Natural killer cell (primary cell): ENCODE measurements at regions not wholly inside any gene's neighbourhood (a gene's known extent, or its start where the extent isn't known, plus 50 kb on each side); places are given as distances from the start of the nearest gene placed in this dataset.

Experiments
- ATAC-seq, 3 donors: fragments of 150-1000 bp in 2 of 3; fragments of 200-7000 bp in 1 of 3; cut with Tn5 transposase; 1 replicate in 1 of 3; 2 replicates in 2 of 3; pipeline ENCODE4 v1.10.0; 2021; ENCODE audit warnings: mild to moderate bottlenecking in 2 of 3, moderate library complexity in 2 of 3
- DNase-seq, 2 donors: peaks; one replicate each; pipeline versions ENCODE4 v3.0.0 to v3.0.0-alpha.2; 2013 to 2021; ENCODE audit warnings: mixed read lengths in 1 of 2
- H3K27ac ChIP-seq: one replicate; pipeline ENCODE4 v1.5.1; 2013; ENCODE audit warnings: mild to moderate bottlenecking, low read length
- H3K27me3 ChIP-seq: one replicate; pipeline ENCODE4 v1.6.1; 2013; ENCODE audit warnings: low read length; ENCODE audit not compliant: control insufficient read depth, insufficient read depth
- H3K36me3 ChIP-seq: one replicate; pipeline ENCODE4 v1.6.1; 2013; ENCODE audit warnings: low read length; ENCODE audit not compliant: control insufficient read depth, insufficient read depth
- H3K4me1 ChIP-seq: one replicate; pipeline ENCODE4 v1.6.1; 2013; ENCODE audit warnings: low read length; ENCODE audit not compliant: control insufficient read depth, insufficient read depth
- H3K4me3 ChIP-seq: one replicate; pipeline ENCODE4 v1.5.1; 2013; ENCODE audit warnings: low read length
- H3K9me3 ChIP-seq: one replicate; pipeline ENCODE4 v1.6.1; 2013; ENCODE audit warnings: low read length; ENCODE audit not compliant: control insufficient read depth, insufficient read depth
- H3K27ac Mint-ChIP-seq, 2 donors: one replicate each; pipeline ENCODE4 v1.8.0; 2022; ENCODE audit warnings: mild to moderate bottlenecking in 2 of 2, mixed read lengths in 2 of 2, moderate library complexity in 1 of 2
- H3K27me3 Mint-ChIP-seq, 2 donors: one replicate each; pipeline ENCODE4 v1.8.0; 2022; ENCODE audit warnings: low read depth in 2 of 2, mixed read lengths in 2 of 2
- H3K36me3 Mint-ChIP-seq: one replicate; pipeline ENCODE4 v1.8.0; 2022; ENCODE audit warnings: mixed read lengths
- H3K4me1 Mint-ChIP-seq, 2 donors: one replicate each; pipeline ENCODE4 v1.8.0; 2022; ENCODE audit warnings: mixed read lengths in 2 of 2
- H3K4me3 Mint-ChIP-seq: one replicate; pipeline ENCODE4 v1.8.0; 2022; ENCODE audit warnings: mild to moderate bottlenecking, moderate library complexity, mixed read lengths
- H3K9me3 Mint-ChIP-seq, 2 donors: one replicate each; pipeline ENCODE4 v1.8.0; 2022; ENCODE audit warnings: mixed read lengths in 2 of 2
- WGBS: methylation state at CpG from one replicate; pipeline ENCODE4 v1.1.7; 2013; ENCODE audit warnings: missing lambda C conversion rate; ENCODE audit not compliant: insufficient coverage; 5-methylcytosine and 5-hydroxymethylcytosine counted together
- intact Hi-C: fragments of 100-400 bp; cut with micrococcal nuclease; formaldehyde crosslinking; loops from one replicate; pipeline ENCODE4 v1.14.2; 2022
- TF ChIP-seq, protein P1 (sequence below): fragments of 200-600 bp; IDR thresholded peaks from one replicate; pipeline ENCODE4 v1.8.0; 2022; ENCODE audit warnings: antibody characterized with exemption

DNA sequence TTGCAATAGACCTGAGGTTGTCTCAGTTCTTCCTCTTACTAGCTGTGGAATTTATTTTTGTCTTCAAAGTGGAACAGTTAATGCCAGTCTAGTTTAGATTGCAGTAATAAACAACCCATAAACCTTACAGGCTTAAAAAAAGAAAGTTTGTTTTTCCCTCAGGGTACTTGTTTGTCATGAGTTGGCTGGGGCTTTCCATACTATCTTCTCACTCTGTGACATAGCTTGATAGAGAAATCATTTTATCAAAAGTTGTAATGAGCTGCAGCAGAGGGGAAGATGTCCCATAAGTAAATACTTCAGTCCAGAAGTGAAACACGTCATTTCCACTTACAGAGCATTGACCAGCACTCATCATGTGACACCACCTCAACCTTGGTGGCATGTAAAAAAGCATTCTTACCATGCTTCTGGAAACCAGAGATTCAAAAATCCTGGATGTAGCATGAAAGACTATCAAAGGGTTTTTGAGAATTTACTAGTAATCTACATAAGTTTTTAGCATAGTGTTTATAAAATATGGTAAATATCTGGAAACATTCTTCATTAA is 62.8 kb upstream of the COL11A1 start:
- ATAC-seq: no peak

DNA sequence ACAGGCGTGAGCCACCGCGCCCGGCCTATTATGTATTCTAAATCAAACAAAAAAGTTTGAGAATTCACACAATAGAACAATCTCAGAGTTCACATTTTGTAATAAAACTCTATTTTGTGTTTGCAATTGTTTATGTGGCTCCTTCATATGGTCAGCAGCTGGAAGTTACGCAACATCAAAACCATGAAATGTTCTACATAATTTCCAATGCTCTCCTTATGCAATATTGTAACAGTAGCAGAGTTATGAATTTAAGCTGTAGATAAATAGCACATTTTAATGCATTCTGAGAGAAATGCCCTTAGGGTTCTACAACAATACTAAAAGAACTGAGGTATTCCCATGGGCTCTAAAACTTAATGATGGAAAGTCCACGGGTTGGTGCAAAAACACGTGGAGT is 62.3 kb upstream of the COL11A1 start:
- H3K4me3 ChIP-seq: no peak overlapping the region
- DNase-seq: no peak
- ATAC-seq: no peak
- Mint-ChIP-seq H3K27ac (no peak overlapping the region), H3K9me3 (peaks cover 8 to 10% of the 10 kb centered on the region in 2 donors), H3K36me3 (no peaks in the 10 kb centered on the region), H3K27me3 (no peaks in the 10 kb centered on the region), H3K4me3 (no peak overlapping the region), H3K4me1 (no peaks in the 10 kb centered on the region)
- intact Hi-C loops: no loop called here
- WGBS: 91% methylated on average over 6 of the region's 7 CpGs
- TF ChIP-seq, protein P1, sequence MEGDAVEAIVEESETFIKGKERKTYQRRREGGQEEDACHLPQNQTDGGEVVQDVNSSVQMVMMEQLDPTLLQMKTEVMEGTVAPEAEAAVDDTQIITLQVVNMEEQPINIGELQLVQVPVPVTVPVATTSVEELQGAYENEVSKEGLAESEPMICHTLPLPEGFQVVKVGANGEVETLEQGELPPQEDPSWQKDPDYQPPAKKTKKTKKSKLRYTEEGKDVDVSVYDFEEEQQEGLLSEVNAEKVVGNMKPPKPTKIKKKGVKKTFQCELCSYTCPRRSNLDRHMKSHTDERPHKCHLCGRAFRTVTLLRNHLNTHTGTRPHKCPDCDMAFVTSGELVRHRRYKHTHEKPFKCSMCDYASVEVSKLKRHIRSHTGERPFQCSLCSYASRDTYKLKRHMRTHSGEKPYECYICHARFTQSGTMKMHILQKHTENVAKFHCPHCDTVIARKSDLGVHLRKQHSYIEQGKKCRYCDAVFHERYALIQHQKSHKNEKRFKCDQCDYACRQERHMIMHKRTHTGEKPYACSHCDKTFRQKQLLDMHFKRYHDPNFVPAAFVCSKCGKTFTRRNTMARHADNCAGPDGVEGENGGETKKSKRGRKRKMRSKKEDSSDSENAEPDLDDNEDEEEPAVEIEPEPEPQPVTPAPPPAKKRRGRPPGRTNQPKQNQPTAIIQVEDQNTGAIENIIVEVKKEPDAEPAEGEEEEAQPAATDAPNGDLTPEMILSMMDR: no peak
- no peaks in the 10 kb centered on the region for H3K4me1 ChIP-seq
- no peaks in the 10 kb centered on the region for H3K9me3 ChIP-seq
- no peaks in the 10 kb centered on the region for H3K27me3 ChIP-seq
- no peaks in the 10 kb centered on the region for H3K36me3 ChIP-seq
- H3K27ac ChIP-seq: no peak overlapping the region

More for the DNA sequence above, 62.8 kb upstream of the COL11A1 start:
- Mint-ChIP-seq H3K4me1 (no peaks in the 10 kb centered on the region), H3K27me3 (no peaks in the 10 kb centered on the region), H3K36me3 (no peaks in the 10 kb centered on the region), H3K4me3 (no peak overlapping the region), H3K9me3 (peaks cover 4 to 7% of the 10 kb centered on the region in 2 donors), H3K27ac (no peak overlapping the region)
- Histone ChIP-seq H3K36me3 (no peaks in the 10 kb centered on the region), H3K27me3 (no peaks in the 10 kb centered on the region), H3K4me3 (no peak overlapping the region), H3K27ac (no peak overlapping the region), H3K9me3 (no peaks in the 10 kb centered on the region), H3K4me1 (no peaks in the 10 kb centered on the region)
- intact Hi-C loops: no loop called here
- TF ChIP-seq, protein P1: no peak
- WGBS: no CpG with 5 or more reads among the region's 1 CpG
- DNase-seq: no peak

DNA sequence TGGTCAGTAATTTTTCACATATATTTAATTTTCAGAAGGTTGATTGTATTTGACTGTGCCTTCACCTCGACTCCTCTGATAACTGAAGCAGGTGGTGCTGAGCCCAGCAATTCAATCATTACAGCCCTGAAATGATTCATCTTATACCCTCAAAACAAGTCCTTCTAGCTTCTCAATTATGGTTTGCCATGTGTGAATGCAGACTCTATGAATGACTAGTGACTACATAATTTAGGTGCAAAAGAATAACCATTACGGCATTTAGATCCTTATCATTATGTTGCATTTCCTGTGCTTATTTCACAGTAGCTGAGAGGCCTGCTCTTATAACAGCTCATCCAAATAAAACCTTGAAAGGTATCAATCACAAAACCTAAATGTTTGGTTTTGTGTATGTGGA is 54.0 kb upstream of the COL11A1 start:
- Mint-ChIP-seq H3K27ac (no peak overlapping the region), H3K4me3 (no peak overlapping the region), H3K36me3 (no peaks in the 10 kb centered on the region), H3K4me1 (no peaks in the 10 kb centered on the region), H3K27me3 (no peaks in the 10 kb centered on the region), H3K9me3 (peaks cover 7 to 8% of the 10 kb centered on the region in 2 donors)
- Histone ChIP-seq H3K27me3 (no peaks in the 10 kb centered on the region), H3K27ac (no peak overlapping the region), H3K9me3 (no peaks in the 10 kb centered on the region), H3K4me3 (no peak overlapping the region), H3K36me3 (no peaks in the 10 kb centered on the region), H3K4me1 (no peaks in the 10 kb centered on the region)
- DNase-seq (no peak), ATAC-seq (peak; percentile 58 to 86 (median 73))
- TF ChIP-seq, protein P1: no peak
- intact Hi-C loops: no loop called here
- WGBS: no CpG with 5 or more reads among the region's 2 CpGs

DNA sequence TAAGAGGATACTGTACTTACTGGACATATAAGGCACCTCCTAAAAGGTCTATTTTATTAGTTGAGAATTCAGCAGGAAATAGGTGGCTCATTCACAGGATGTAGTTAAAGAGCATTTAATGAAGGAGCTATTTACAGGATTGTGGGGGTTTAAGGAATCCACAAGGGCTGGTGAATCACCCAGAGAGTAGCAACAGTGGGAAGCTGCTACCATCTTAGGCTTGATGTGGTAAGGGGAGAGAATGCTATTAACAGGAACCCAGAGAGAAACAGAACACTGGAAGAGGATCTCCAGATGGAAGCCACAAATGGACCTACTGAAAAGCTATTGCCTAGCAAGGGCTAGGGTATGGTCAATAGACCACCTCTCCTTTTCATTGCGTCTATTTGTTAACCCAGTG is 52.0 kb upstream of the COL11A1 start:
- Mint-ChIP-seq H3K4me1 (no peaks in the 10 kb centered on the region), H3K27ac (no peak overlapping the region)

More for the DNA sequence above, 52.0 kb upstream of the COL11A1 start:
- Mint-ChIP-seq H3K9me3 (peaks cover 0 to 2% of the 10 kb centered on the region in 2 donors), H3K27me3 (no peaks in the 10 kb centered on the region), H3K36me3 (no peaks in the 10 kb centered on the region), H3K4me3 (no peak overlapping the region)
- no peaks in the 10 kb centered on the region for H3K36me3 ChIP-seq
- DNase-seq (no peak), ATAC-seq (no peak)
- no peaks in the 10 kb centered on the region for H3K9me3 ChIP-seq
- intact Hi-C loops: no loop called here
- H3K27ac ChIP-seq: no peak overlapping the region
- TF ChIP-seq, protein P1: no peak
- H3K27me3 ChIP-seq: no peaks in the 10 kb centered on the region
- no peaks in the 10 kb centered on the region for H3K4me1 ChIP-seq
- no peak overlapping the region for H3K4me3 ChIP-seq
- 100% methylated on average over 1 of the region's 1 CpG for WGBS
